HEK293 (cell line): ENCODE measurements at regions not wholly inside any gene's neighbourhood (a gene's known extent, or its start where the extent isn't known, plus 50 kb on each side); places are given as distances from the start of the nearest gene placed in this dataset.

Source experiments
- CTCF ChIA-PET: fragments of 350-600 bp; formaldehyde crosslinking; extraction: SDS; loops from one replicate; lab custom pipeline; 2021; ENCODE audit warnings: antibody characterized with exemption; lab: Yijun Ruan, JAX
- POLR2A ChIA-PET: fragments of 300-600 bp; formaldehyde crosslinking; extraction: SDS; loops from one replicate; lab custom pipeline; 2020; ENCODE audit warnings: antibody characterized with exemption, inconsistent platforms; lab: Yijun Ruan, JAX
- H3K27ac ChIP-seq: fragments of 200-500 bp; sonication (Bioruptor generic); 2 replicates; pipeline ENCODE4 v1.5.1; 2014; ENCODE audit warnings: low read depth, low read length, control low read depth, inconsistent platforms; ENCODE audit errors: extremely low read depth
- H3K36me3 ChIP-seq, 2 experiments: fragments of 200-500 bp in 1 of 2; sonication (Bioruptor generic) in 1 of 2; 1 replicate in 1 of 2; 2 replicates in 1 of 2; pipeline ENCODE4 v1.5.1; 2014 to 2017; ENCODE audit warnings: inconsistent platforms in 2 of 2, low read length in 2 of 2; ENCODE audit not compliant: control insufficient read depth in 2 of 2, insufficient read depth in 1 of 2
- H3K4me1 ChIP-seq: fragments of 200-500 bp; sonication (Bioruptor generic); 2 replicates; pipeline ENCODE4 v1.5.1; 2014; ENCODE audit warnings: mild to moderate bottlenecking, low read length, inconsistent platforms; ENCODE audit not compliant: control insufficient read depth, insufficient read depth
- H3K4me3 ChIP-seq: 2 replicates; pipeline ENCODE4 v1.5.1; 2011; ENCODE audit warnings: low read depth, mild to moderate bottlenecking, control low read depth, low read length, moderate library complexity
- H3K9me3 ChIP-seq: fragments of 200-500 bp; sonication (Bioruptor generic); 2 replicates; pipeline ENCODE4 v1.5.1; 2014; ENCODE audit warnings: low read depth, low read length, inconsistent platforms; ENCODE audit not compliant: control insufficient read depth, insufficient read depth
- GLI2 ChIP-seq: fragments of 450-650 bp; formaldehyde crosslinking; IDR thresholded peaks from 2 replicates; pipeline ENCODE4; 2017; ENCODE audit warnings: missing biosample characterization, missing genetic modification characterization, low read depth, borderline replicate concordance
- KLF16 ChIP-seq: fragments of 450-650 bp; formaldehyde crosslinking; IDR thresholded peaks from 2 replicates; pipeline ENCODE4 v1.5.1; 2017; ENCODE audit warnings: missing biosample characterization, missing genetic modification characterization
- MZF1 ChIP-seq: fragments of 450-650 bp; formaldehyde crosslinking; IDR thresholded peaks from 2 replicates; pipeline ENCODE4 v1.5.1; 2017; ENCODE audit warnings: missing biosample characterization, missing genetic modification characterization, borderline replicate concordance
- OSR2 ChIP-seq: fragments of 450-650 bp; formaldehyde crosslinking; IDR thresholded peaks from 2 replicates; pipeline ENCODE4 v1.5.1; 2016; ENCODE audit warnings: missing biosample characterization, missing genetic modification characterization
- SCRT2 ChIP-seq: fragments of 450-650 bp; formaldehyde crosslinking; IDR thresholded peaks from 2 replicates; pipeline ENCODE4 v1.5.1; 2016; ENCODE audit warnings: missing biosample characterization, missing genetic modification characterization
- SP2 ChIP-seq: fragments of 450-650 bp; formaldehyde crosslinking; IDR thresholded peaks from 2 replicates; pipeline ENCODE4 v1.5.1; 2016; ENCODE audit warnings: missing biosample characterization, missing genetic modification characterization
- SP3 ChIP-seq: fragments of 450-650 bp; formaldehyde crosslinking; IDR thresholded peaks from 2 replicates; pipeline ENCODE4 v1.5.1; 2016; ENCODE audit warnings: missing biosample characterization, missing genetic modification characterization
- WT1 ChIP-seq: fragments of 450-650 bp; formaldehyde crosslinking; IDR thresholded peaks from 2 replicates; pipeline ENCODE4 v1.5.1; 2016; ENCODE audit warnings: missing biosample characterization, missing genetic modification characterization
- ZNF16 ChIP-seq: fragments of 450-650 bp; formaldehyde crosslinking; IDR thresholded peaks from 2 replicates; pipeline ENCODE4 v1.5.1; 2016; ENCODE audit warnings: low read depth, missing biosample characterization, missing genetic modification characterization
- ZNF404 ChIP-seq: fragments of 450-650 bp; formaldehyde crosslinking; IDR thresholded peaks from 2 replicates; pipeline ENCODE4 v1.5.1; 2017; ENCODE audit warnings: missing biosample characterization, missing genetic modification characterization
- ZNF548 ChIP-seq: fragments of 450-650 bp; formaldehyde crosslinking; IDR thresholded peaks from 2 replicates; pipeline ENCODE4 v1.5.1; 2016; ENCODE audit warnings: missing biosample characterization, missing genetic modification characterization
- ZNF585B ChIP-seq: fragments of 450-650 bp; formaldehyde crosslinking; IDR thresholded peaks from 2 replicates; pipeline ENCODE4 v1.5.1; 2016; ENCODE audit warnings: missing biosample characterization, missing genetic modification characterization
- ZNF623 ChIP-seq: fragments of 450-650 bp; formaldehyde crosslinking; IDR thresholded peaks from 2 replicates; pipeline ENCODE4 v1.5.1; 2016; ENCODE audit warnings: missing biosample characterization, missing genetic modification characterization
- ZNF664 ChIP-seq: fragments of 450-650 bp; formaldehyde crosslinking; IDR thresholded peaks from 2 replicates; pipeline ENCODE4 v1.5.1; 2016; ENCODE audit warnings: missing biosample characterization, missing genetic modification characterization
- ZNF670 ChIP-seq: fragments of 450-650 bp; formaldehyde crosslinking; IDR thresholded peaks from 2 replicates; pipeline ENCODE4 v1.5.1; 2016; ENCODE audit warnings: missing biosample characterization, missing genetic modification characterization, low read depth
- ZNF707 ChIP-seq: fragments of 450-650 bp; formaldehyde crosslinking; IDR thresholded peaks from 2 replicates; pipeline ENCODE4 v1.5.1; 2016; ENCODE audit warnings: missing biosample characterization, missing genetic modification characterization
- ZNF747 ChIP-seq: fragments of 450-650 bp; formaldehyde crosslinking; IDR thresholded peaks from 2 replicates; pipeline ENCODE4 v1.5.1; 2016; ENCODE audit warnings: missing biosample characterization, missing genetic modification characterization
- TF ChIP-seq, protein P1 (sequence below): fragments of 450-650 bp; formaldehyde crosslinking; IDR thresholded peaks from 2 replicates; pipeline ENCODE4 v1.5.0; 2017; ENCODE audit warnings: missing biosample characterization, missing genetic modification characterization, borderline replicate concordance
- TF ChIP-seq, protein P2 (sequence below): fragments of 450-650 bp; formaldehyde crosslinking; IDR thresholded peaks from 2 replicates; pipeline ENCODE4 v1.5.1; 2016; ENCODE audit warnings: missing biosample characterization, missing genetic modification characterization
- TF ChIP-seq, protein P3 (sequence below): fragments of 450-650 bp; formaldehyde crosslinking; conservative IDR thresholded peaks from 2 replicates; pipeline ENCODE4 v1.5.1; 2016; ENCODE audit warnings: low read depth, missing biosample characterization, missing genetic modification characterization
- TF ChIP-seq, protein P4 (sequence below): fragments of 450-650 bp; formaldehyde crosslinking; IDR thresholded peaks from 2 replicates; pipeline ENCODE4 v1.5.1; 2016; ENCODE audit warnings: missing biosample characterization, missing genetic modification characterization
- TF ChIP-seq, protein P5 (sequence below): fragments of 450-650 bp; IDR thresholded peaks from 2 replicates; pipeline ENCODE4 v1.5.1; 2018; ENCODE audit warnings: missing biosample characterization, mild to moderate bottlenecking, missing genetic modification characterization

DNA sequence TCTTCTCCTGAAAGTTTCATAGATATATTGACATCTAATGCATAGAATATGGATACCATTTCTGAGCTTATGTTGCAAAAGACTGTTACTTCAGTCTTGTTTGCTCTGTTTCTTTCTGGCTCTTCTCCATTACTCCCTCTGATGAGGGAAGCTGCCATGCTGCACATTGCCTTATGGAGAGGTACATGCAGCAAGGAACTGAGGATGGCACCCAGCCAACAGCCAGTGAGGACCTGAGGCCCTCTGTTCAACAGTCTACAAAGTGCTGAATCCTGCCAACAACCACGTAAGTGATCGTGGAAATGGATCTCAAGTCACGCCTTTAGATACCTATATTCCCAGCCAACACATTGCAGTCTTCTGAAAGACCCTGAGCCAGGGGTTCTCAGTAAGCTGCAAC, 66.6 kb upstream of the ADAMTS5 start:
- no peaks in the 10 kb centered on the region; the same call in 1 of the 2 replicates for H3K4me1 ChIP-seq
- TF ChIP-seq ZNF548 (tag by site-specific recombination) (no peak), SP2 (tag by site-specific recombination) (no peak), GLI2 (no peak), ZNF707 (tag by site-specific recombination) (no peak), ZNF670 (tag by site-specific recombination) (no peak), ZNF585B (tag by site-specific recombination) (no peak), WT1 (tag by site-specific recombination) (no peak), OSR2 (tag by site-specific recombination) (no peak), KLF16 (no peak), ZNF664 (tag by site-specific recombination) (no peak), MZF1 (tag by site-specific recombination) (no peak)
- TF ChIP-seq, protein P1, sequence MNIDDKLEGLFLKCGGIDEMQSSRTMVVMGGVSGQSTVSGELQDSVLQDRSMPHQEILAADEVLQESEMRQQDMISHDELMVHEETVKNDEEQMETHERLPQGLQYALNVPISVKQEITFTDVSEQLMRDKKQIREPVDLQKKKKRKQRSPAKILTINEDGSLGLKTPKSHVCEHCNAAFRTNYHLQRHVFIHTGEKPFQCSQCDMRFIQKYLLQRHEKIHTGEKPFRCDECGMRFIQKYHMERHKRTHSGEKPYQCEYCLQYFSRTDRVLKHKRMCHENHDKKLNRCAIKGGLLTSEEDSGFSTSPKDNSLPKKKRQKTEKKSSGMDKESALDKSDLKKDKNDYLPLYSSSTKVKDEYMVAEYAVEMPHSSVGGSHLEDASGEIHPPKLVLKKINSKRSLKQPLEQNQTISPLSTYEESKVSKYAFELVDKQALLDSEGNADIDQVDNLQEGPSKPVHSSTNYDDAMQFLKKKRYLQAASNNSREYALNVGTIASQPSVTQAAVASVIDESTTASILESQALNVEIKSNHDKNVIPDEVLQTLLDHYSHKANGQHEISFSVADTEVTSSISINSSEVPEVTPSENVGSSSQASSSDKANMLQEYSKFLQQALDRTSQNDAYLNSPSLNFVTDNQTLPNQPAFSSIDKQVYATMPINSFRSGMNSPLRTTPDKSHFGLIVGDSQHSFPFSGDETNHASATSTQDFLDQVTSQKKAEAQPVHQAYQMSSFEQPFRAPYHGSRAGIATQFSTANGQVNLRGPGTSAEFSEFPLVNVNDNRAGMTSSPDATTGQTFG (tag by site-specific recombination): no peak
- TF ChIP-seq, protein P2, sequence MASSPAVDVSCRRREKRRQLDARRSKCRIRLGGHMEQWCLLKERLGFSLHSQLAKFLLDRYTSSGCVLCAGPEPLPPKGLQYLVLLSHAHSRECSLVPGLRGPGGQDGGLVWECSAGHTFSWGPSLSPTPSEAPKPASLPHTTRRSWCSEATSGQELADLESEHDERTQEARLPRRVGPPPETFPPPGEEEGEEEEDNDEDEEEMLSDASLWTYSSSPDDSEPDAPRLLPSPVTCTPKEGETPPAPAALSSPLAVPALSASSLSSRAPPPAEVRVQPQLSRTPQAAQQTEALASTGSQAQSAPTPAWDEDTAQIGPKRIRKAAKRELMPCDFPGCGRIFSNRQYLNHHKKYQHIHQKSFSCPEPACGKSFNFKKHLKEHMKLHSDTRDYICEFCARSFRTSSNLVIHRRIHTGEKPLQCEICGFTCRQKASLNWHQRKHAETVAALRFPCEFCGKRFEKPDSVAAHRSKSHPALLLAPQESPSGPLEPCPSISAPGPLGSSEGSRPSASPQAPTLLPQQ (tag by site-specific recombination): no peak
- CTCF ChIA-PET: no interaction called here
- POLR2A ChIA-PET: no interaction called here
- no peak overlapping the region for H3K4me3 ChIP-seq
- H3K9me3 ChIP-seq: no peaks in the 10 kb centered on the region; the same call in 1 of the 2 replicates
- H3K36me3 ChIP-seq: no peaks in the 10 kb centered on the region
- H3K27ac ChIP-seq: no peak overlapping the region

DNA sequence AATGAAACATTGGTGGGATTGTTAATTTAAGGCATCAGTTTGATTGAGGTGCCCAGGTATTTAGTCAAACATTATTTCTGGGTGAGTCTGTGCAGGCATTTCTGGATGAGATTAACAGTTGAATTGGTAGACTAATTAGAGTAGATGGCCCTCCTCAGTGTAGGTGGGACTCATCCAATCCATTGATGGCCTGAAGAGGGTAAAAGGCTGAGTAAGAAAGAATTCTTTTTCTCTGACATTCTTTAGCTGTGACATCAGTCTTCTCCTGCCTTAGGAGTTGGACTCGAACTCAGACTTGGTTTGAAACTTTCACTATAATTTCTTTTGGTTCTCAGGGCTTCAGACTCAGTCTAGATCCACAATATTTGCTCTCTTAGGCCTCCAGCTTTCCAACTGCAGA, 59.6 kb upstream of the ADAMTS5 start:
- no peak overlapping the region for H3K4me3 ChIP-seq
- H3K36me3 ChIP-seq: no peaks in the 10 kb centered on the region
- no peak overlapping the region for H3K27ac ChIP-seq
- ChIA-PET CTCF (no interaction called here), POLR2A (no interaction called here)
- no peaks in the 10 kb centered on the region for H3K9me3 ChIP-seq
- H3K4me1 ChIP-seq: no peaks in the 10 kb centered on the region
- TF ChIP-seq, protein P3, sequence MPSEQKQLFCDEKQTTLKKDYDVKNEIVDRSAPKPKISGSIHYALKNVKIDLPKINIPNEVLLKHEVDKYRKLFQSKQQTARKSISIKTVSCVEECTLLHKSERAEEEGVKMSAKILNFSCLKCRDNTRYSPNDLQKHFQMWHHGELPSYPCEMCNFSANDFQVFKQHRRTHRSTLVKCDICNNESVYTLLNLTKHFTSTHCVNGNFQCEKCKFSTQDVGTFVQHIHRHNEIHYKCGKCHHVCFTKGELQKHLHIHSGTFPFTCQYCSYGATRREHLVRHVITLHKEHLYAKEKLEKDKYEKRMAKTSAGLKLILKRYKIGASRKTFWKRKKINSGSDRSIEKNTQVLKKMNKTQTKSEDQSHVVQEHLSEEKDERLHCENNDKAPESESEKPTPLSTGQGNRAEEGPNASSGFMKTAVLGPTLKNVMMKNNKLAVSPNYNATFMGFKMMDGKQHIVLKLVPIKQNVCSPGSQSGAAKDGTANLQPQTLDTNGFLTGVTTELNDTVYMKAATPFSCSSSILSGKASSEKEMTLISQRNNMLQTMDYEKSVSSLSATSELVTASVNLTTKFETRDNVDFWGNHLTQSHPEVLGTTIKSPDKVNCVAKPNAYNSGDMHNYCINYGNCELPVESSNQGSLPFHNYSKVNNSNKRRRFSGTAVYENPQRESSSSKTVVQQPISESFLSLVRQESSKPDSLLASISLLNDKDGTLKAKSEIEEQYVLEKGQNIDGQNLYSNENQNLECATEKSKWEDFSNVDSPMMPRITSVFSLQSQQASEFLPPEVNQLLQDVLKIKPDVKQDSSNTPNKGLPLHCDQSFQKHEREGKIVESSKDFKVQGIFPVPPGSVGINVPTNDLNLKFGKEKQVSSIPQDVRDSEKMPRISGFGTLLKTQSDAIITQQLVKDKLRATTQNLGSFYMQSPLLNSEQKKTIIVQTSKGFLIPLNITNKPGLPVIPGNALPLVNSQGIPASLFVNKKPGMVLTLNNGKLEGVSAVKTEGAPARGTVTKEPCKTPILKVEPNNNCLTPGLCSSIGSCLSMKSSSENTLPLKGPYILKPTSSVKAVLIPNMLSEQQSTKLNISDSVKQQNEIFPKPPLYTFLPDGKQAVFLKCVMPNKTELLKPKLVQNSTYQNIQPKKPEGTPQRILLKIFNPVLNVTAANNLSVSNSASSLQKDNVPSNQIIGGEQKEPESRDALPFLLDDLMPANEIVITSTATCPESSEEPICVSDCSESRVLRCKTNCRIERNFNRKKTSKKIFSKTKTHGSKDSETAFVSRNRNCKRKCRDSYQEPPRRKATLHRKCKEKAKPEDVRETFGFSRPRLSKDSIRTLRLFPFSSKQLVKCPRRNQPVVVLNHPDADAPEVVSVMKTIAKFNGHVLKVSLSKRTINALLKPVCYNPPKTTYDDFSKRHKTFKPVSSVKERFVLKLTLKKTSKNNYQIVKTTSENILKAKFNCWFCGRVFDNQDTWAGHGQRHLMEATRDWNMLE (tag by site-specific recombination): no peak
- no peak for TF ChIP-seq ZNF16
- TF ChIP-seq, protein P4, sequence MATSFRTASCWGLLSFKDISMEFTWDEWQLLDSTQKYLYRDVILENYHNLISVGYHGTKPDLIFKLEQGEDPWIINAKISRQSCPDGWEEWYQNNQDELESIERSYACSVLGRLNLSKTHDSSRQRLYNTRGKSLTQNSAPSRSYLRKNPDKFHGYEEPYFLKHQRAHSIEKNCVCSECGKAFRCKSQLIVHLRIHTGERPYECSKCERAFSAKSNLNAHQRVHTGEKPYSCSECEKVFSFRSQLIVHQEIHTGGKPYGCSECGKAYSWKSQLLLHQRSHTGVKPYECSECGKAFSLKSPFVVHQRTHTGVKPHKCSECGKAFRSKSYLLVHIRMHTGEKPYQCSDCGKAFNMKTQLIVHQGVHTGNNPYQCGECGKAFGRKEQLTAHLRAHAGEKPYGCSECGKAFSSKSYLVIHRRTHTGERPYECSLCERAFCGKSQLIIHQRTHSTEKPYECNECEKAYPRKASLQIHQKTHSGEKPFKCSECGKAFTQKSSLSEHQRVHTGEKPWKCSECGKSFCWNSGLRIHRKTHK (tag by site-specific recombination): no peak
- TF ChIP-seq ZNF747: no peak
- no peak for TF ChIP-seq ZNF404 (tag by site-specific recombination)
- TF ChIP-seq SP3 (tag by site-specific recombination): no peak
- TF ChIP-seq ZNF623: no peak
- no peak for TF ChIP-seq SCRT2 (tag by site-specific recombination)
- TF ChIP-seq, protein P5, sequence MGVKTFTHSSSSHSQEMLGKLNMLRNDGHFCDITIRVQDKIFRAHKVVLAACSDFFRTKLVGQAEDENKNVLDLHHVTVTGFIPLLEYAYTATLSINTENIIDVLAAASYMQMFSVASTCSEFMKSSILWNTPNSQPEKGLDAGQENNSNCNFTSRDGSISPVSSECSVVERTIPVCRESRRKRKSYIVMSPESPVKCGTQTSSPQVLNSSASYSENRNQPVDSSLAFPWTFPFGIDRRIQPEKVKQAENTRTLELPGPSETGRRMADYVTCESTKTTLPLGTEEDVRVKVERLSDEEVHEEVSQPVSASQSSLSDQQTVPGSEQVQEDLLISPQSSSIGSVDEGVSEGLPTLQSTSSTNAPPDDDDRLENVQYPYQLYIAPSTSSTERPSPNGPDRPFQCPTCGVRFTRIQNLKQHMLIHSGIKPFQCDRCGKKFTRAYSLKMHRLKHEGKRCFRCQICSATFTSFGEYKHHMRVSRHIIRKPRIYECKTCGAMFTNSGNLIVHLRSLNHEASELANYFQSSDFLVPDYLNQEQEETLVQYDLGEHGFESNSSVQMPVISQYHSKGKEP (tag by site-specific recombination): no peak
- no peak for TF ChIP-seq ZNF670 (tag by site-specific recombination)
